ENCODE measurements at regions not wholly inside any gene's neighbourhood (a gene's known extent, or its start where the extent isn't known, plus 50 kb on each side); places are given as distances from the start of the nearest gene placed in this dataset.
A peak's percentile ranks its signal among the peaks of the same experiment; 100 is the strongest.
"Not testable (repeated sequence)": the region's sequence is repeated elsewhere in the genome, so short reads cannot be mapped to it uniquely, and the experiment has no call there.

DNA sequence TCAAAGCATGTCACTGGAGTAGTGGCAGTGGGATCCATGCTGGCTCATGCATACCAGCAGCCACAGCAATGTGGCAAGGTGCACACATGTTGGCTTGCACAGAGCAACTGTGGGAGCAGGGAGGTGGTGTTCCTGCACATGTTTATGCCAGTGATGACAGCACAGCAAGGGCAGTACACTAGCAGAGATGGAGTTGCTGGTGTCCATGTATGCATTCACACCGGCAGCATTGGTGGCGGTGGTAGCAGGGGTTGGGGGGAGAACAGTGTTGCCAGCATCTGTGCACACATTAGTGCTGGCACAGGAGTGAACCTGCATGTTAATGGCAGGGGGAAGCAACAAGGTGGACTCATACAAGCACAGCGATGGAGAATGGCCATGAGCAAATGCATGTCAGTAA is 202.0 kb upstream of the KCNMB2 start:
- no peak for DNase-seq

DNA sequence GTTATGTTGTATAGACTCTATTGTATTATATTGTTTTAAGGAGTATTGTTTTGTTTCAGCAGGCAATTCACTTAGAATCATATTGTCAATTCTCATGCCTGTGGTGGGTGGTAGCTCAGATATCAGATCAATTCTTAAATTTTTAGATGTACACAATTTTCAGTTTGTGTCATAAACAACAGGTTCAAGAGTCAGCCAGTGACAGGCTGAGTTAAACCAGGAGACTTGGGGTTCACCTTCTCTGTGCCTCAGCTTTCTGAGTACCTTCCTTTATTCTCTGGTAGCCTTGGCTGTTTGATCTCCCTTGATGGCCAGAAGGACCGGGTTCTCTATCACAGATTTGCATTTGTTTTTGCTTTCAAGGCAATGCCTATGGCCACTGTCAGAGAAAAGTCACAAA is 199.9 kb upstream of the KCNMB2 start:
- DNase-seq, result no peak

DNA sequence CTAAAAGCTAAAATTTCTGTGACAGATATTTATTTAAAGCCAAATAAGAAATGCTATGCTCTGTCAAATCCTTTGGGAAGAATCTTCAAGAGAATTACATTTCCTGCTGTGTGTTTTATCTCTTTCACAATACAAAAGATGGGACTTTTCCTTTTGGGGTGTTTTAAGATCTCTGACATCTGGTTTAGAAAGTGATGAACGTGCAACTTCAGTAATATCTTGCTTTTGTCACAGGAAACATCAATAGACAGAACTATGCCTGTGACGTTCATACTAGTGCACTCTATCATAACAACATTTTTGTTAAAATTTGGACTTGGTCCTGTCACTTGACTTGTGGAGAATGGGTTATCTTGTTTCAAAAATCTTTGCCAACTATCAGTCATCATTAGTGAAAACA is 195.7 kb upstream of the KCNMB2 start:
- DNase-seq, result no peak

DNA sequence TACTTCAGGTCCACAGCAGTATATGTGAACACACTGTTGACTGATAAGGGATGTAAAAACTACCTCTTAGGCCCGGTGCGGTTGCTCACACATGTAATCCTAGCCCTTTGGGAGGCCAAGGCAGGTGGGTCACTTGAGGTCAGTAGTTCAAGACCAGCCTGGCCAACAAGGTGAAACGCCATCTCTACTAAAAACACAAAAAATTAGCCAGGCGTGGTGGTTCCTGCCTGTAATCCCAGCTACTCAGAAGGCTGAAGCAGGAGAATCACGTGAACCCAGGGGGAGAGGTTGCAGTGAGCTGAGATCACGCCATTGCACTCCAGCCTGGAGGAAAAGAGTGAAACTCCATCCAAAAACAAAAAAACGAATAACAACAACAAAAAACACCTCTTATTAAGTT is 194.6 kb upstream of the KCNMB2 start:
- DNase-seq, result no peak

DNA sequence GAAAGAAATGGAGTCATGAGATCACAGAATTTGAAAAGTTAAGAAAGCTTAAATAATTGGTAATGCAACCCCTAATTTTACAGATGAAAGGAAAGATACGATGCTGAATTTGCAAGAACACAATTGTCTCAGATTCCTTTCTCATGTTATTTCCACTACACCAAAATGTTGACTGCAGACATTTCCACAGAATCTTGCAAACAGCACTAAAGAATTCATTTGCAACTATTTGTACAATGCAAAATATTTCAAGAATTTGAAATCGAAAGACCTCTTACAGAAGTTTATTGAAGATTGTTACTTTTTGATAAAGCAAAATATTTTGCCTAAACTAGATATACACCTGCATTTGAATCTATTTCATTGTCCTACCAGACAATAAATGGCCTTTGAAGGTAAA is 194.1 kb upstream of the KCNMB2 start:
- no peak for DNase-seq

DNA sequence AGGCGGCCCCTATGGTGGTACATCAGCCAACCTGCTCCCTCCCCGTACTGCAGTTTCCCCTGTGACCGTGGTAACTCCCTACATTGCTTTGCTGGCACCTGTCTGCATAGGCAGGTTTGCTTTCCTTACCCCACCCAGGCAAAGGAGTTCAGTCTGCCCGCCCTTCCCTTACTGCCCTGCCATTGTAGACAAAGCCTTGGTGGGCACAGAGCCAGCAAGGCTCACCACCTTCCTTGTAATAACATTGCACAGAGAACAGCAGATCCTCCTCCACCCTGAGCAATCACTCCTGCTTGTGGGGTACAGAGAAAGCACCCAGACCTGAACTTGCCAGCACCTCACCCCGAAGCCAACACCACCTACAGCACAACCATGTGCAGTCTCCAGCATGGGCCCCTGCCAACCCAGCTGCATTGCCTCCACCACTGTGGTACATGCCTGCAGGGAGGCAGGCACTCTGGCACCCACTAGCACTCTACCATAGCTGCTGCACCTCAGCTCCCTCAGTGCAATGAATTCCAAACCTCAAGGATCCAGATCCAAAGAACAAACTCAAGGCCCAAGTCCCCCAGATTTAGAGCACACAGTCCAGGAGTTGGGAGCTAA is 192.7 kb upstream of the KCNMB2 start:
- no peak for DNase-seq

DNA sequence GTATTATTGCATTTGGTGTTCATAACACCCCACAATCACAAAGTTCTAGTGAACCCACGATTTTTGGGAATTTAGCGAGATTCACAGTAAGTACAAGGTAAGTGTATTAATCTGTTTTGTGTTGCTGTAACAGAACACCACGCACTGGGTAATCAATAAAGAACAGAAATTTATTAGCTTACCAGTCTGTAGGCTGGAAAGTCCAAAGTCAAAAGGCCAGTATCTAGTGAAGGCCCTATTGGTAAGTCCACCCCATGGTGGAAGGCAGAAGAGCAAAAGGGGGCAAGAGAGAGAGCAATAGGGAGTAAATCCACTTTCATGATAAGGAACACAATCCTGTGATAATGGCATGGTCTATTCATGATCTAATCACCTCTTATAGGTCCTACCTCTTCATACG is 190.3 kb upstream of the KCNMB2 start:
- no peak for DNase-seq

DNA sequence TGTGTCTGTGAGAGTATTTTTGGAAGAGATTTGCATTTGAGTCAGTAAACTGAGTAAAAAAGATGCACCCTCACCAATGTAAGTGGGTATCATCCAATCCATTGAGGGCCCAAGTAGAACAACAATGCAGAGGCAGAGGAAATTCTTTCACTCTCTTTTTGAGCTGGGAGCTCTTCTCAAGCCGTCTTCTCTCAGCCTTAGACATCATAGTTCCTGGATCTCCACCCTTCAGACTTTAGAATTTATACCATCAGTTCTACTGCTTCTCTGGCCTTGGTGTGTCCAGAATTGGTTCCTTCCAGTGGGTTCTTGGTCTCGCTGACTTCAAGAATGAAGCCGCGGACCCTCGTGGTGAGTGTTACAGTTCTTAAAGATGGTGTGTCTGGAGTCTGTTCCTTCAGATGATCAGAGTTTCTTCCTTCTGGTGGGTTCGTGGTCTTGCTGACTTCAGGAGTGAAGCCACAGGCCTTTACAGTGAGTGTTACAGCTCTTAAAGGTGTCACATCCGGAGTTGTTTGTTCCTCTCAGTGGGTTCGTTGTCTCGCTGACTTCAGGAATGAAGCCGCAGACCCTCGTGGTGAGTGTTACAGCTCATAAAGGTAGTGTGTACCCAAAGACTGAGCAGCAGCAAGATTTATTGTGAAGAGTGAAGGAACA is 187.5 kb upstream of the KCNMB2 start:
- DNase-seq, result not testable (repeated sequence)

DNA sequence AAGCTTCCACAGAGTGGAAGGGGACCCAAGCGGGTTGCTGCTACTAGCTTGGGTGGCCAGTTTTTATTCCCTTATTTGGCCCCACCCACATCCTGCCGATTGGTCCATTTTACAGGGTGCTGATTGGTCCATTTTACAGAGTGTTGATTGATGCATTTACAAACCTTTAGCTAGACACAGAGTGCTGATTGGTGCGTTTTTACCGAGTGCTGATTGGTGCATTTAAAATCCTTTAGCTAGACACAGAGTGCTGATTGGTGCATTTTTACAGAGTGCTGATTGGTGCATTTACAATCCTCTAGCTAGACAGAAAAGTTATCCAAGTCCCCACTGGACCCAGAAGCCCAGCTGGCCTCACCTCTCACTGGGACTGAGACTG is 187.0 kb upstream of the KCNMB2 start:
- DNase-seq, result not testable (repeated sequence)

DNA sequence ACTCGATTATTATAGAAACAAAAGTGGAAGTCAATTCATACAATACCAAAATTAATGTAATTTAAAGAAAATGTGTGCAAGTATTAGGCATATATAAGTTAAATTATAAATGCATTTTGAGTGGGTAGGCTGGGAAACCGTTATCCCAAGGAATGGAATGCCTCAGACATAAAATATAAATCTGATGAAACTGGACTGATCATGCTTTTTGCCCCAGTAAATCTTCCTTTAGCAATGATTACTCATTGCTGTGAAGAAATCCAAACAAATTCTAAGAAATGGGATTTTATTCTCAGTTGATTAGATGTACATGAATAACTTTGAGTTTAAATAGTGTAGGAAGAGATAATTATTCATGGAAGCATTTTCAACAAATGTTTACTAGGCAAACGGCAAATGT is 185.5 kb upstream of the KCNMB2 start:
- no peak for DNase-seq

DNA sequence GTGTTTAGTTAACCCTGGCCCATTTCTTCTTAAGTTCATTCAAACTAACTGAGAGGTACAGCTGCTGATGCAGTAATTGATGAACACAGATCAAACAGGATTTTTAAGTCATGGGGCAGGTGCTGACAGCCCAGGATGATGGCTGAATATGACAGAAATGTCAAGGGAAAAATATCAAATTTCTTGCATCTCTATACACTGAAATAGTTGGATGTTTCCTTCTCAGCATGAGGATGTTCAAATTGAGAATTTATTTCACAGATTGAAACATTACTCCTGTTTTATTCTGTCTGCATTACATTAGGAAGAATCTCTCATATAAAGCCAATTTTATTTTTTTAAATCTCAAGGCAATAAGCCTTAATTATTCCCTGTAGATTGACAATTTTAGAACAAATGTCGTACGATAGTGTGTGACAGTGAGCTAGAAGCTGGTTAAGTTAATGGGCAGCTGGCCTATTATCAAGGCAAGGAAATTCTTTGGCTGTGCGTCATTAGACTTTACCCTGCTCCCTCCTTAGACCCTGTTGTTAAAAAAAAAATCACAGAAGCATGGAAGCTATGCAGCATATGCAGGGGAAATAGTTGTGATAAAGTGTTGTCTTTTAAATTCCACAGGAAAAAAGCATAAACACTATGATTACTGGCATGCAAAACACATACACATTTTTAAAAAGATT is 183.8 kb upstream of the KCNMB2 start:
- DNase-seq, result peak; percentile 45 to 87 (median 69)

DNA sequence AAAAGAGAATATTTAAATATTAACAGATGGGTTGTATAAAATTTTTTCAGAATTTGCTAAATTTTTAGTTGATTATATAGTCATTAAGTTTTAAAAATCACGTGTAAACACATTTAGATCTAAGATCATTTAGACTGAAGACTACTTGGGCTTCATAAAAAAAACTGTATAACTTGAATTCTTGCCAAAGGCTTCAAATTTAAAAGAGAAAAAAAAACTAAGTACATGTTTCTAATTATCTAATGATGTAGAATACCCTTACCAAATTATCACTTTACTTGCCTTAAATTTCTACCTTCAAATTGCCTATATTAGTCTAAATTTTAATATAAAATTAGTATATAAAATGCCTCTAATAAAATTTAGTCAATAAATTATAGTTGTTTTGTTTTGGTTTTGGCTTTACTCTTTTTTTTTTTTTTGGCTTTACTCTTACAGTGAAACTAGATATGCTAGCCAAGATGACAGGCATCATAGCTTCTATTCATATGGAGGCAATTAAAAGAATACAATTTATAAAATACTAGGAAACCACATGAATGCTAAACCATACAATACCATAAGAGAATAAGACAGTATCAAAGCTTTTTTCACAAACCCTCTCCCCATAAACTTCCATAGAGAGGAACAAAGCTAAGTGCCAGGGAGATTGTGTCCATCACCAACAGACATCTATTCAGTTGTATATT is 183.1 kb upstream of the KCNMB2 start:
- peak in 1 of 3 donors; percentile 47 for DNase-seq

DNA sequence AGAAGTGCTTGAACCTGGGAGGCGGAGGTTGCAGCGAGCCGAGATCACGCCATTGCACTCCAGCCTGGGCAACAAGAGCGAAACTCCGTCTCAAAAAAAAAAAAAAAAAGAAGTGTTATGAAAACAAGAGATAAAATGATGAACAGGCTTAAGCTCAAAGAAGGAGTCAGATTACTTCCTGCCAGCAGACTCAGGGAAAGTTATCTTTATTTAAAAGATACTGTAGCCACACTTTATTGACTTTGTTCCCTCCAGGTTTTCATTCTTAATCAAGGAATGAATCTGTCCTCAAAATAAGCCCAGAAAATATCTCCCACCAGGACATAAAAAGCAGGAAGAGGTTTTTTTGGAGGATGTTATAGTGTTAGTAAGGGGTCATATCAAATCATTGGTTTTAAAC is 176.5 kb upstream of the KCNMB2 start:
- no peak for DNase-seq

DNA sequence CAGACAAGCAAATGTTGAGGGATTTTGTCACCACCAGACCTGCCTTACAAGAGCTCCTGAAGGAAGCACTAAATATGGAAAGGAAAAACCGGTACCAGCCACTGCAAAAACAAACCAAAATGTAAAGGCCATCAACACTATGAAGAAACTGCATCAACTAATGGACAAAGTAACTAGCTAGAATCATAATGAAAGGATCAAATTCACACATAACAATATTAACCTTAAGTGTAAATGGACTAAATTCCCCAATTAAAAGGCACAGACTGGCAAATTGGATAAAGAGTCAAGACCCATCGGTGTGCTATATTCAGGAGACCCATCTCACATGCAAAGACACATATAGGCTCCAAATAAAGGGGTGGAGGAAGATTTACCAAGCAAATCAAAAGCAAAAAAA is 173.2 kb upstream of the KCNMB2 start:
- DNase-seq, result not testable (repeated sequence)

DNA sequence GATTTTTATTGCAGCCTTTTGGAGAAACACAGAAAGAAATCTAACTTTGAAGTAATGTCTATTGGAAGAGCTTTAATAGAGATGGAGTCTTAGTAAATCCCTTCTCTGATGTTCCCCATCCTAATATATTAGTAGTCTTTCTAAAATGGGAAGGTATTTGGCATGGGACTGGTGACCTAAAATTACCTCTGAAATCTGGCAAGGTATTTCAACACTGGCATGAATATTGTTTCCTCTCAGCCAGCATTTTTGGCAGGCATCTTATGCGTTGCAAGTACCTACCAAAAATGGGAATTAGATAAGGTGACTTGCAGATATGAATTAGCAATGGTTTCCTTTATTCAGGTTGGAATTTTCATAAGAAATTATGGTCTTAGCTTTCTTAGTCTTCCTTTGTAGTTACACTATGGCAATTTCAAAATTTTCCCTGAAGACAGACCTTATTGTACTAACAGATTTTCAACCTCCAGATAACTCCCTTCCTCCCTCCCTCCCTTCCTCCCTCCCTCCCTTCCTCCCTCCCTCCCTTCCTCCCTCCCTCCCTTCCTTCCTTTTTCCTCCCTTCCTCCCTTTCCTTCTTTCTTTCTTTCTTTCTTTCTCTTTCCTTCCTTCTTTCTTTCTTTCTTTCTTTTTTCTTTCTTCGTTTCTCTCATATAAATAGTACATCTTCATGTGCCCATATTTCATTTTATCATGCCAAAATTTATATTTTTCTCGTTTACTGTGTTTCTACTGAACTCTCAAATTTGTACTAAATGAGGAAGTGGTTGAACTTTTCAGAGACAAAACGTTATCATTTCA is 168.2 kb upstream of the KCNMB2 start:
- no peak for DNase-seq

DNA sequence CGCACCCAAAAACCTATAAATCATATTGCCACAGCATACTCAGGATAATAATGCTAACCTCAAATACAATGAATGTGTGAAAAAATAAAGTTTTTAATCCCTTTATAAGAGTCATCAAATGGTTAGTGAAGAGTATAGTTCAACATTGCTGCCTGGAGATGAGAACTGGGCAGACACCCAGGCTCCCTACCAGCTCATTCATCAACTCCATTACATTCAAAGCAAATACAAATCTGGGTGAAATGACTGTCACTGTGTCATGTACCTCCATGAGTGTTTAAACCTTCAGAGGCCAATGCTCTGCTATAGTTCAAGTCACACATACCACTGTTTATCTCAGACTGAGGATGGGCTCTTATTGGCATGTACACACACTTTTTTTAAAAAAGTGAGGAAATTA is 167.2 kb upstream of the KCNMB2 start:
- DNase-seq, result no peak

DNA sequence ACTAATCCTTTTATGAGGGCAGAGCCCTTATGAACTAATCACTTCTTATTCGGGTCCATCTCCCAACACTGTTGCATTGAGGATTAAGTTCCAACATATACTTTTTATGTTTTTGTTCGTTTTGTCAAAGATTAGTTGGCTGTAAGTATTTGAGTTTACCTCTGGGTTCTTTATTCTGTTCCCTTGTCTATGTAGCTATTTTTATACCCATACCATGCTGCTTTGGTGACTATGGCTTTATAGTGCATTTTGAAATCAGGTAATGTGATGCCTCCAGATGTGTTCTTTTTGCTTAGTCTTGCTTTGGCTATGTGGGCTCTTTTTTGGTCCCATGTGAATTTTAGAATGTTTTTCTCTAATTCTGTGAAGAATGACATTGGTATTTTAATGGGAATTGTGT is 166.4 kb upstream of the KCNMB2 start:
- DNase-seq, result no peak

DNA sequence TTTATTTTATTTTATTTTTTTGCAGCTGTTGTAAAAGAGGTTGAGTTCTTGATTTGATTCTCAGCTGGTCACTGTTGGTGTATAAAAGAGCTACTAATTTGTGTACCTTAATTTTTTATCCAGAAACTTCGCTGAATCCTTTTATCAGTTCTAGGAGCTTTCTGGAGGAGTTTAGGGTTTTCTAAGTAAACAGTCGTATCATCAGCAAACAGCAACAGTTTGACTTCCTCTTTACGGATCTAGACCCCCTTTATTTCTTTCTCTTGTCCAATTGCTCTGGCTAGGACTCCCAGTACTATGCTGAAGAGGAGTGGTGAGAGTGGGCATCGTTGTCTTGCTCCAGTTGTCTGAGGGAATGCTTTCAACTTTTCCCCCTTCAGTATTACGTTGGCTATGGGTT is 165.8 kb upstream of the KCNMB2 start:
- no peak for DNase-seq

DNA sequence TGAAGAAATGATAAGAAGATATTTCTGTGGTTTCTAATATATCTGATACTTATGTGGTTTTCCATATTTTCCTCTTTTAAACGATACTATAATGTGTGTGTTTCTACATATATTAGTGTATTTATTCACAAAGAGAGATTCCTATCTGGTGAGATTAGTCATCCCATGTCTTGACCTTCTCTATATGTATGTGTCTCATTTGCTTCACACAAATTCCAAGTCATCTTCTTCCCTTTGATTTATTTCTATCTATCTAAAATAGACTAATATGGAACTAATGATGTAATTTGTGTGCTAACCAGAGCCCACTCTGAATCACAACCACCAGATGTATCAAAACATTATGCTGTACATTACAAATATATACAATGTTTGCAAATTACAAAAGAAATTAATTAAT is 154.7 kb upstream of the KCNMB2 start:
- no peak for DNase-seq

DNA sequence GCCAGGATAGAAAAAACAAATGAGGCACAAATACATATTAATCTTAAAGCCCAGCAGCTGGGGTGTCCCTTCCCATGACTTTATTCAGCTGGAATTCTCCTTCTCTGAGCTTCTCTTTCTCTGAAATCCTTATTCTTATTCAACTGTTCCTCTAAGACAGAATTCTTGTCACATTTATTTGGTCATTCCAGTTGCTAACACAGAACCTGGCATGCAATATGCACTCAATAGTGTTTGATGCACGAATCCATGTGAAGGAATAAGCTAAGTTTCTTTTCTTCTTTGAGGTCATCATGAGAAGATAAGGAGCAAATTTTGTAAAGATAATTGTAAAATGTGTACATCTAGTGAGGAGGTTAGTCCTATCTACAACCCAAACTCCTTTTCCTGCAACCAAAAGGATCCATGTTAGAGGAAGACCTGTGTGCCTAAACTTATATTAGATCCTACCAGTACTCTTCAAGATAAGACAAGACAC is 154.2 kb upstream of the KCNMB2 start:
- no peak for DNase-seq

DNA sequence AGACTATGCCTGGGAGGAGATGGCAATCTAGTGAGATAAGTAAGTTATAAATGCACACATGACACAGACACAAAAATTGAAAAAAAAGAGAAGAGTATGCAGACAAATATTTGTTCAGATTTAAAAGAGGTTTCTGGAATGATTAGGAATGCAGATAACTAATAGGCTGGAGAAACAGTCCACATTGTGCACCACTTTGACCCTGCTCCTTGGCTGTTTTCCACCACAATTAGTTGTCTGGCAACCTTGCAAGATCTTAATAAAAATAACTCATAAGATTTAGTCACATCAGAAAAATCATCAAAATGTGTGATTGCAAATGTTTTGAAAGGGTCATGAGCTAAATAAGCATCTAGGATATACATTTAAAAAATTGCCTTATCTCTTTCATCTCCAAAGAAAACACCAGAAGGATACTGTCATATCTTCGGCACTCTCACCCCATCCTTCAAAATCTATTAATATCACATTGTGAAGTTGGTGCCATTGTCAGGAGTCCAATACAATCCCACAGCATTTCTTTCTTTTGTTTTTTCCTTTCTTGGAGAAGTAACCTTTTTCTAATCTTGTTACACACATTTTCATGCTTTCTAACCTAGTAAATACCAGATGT is 153.7 kb upstream of the KCNMB2 start:
- peak; percentile 34 to 97 (median 46) for DNase-seq
